Loucy (cell line): ENCODE measurements at regions not wholly inside any gene's neighbourhood (a gene's known extent, or its start where the extent isn't known, plus 50 kb on each side); places are given as distances from the start of the nearest gene placed in this dataset.

Experiments
- H2AFZ ChIP-seq: fragments of 200-600 bp; sonication (generic); 2 replicates; pipeline ENCODE4 v1.6.0; 2016; ENCODE audit warnings: antibody characterized with exemption, mild to moderate bottlenecking, low read length, moderate library complexity
- H3F3A ChIP-seq: fragments of 200-600 bp; 2 replicates; pipeline ENCODE4 v1.6.0; 2016; ENCODE audit warnings: antibody characterized with exemption, low read depth, mild to moderate bottlenecking
- H3K27me3 ChIP-seq: fragments of 200-600 bp; sonication (generic); 2 replicates; pipeline ENCODE4 v1.6.1; 2014; ENCODE audit warnings: low read length, mild to moderate bottlenecking; ENCODE audit not compliant: insufficient read depth, poor library complexity, severe bottlenecking
- H3K36me3 ChIP-seq: fragments of 200-600 bp; sonication (generic); 2 replicates; pipeline ENCODE4 v1.6.1; 2016; ENCODE audit warnings: low read length; ENCODE audit not compliant: insufficient read depth
- H3K4me1 ChIP-seq: fragments of 200-600 bp; sonication (generic); 2 replicates; pipeline ENCODE4 v1.5.1; 2014; ENCODE audit warnings: low read length, mild to moderate bottlenecking; ENCODE audit not compliant: insufficient read depth, poor library complexity, severe bottlenecking
- H3K4me2 ChIP-seq: fragments of 200-600 bp; sonication (generic); 2 replicates; pipeline ENCODE4 v1.6.0; 2014; ENCODE audit warnings: antibody characterized with exemption, low read length, low read depth, mild to moderate bottlenecking; ENCODE audit not compliant: poor library complexity, severe bottlenecking
- H3K4me3 ChIP-seq: fragments of 200-600 bp; sonication (generic); 2 replicates; pipeline ENCODE4 v1.5.1; 2014; ENCODE audit warnings: low read length, mild to moderate bottlenecking, mixed read lengths; ENCODE audit not compliant: poor library complexity, severe bottlenecking
- H3K79me2 ChIP-seq: fragments of 200-600 bp; sonication (generic); 2 replicates; pipeline ENCODE4 v1.6.1; 2014; ENCODE audit warnings: low read length; ENCODE audit not compliant: insufficient read depth
- H3K9ac ChIP-seq: fragments of 200-600 bp; sonication (generic); 2 replicates; pipeline ENCODE4 v1.6.0; 2014; ENCODE audit warnings: mild to moderate bottlenecking, low read depth, low read length, moderate library complexity; ENCODE audit not compliant: poor library complexity, severe bottlenecking
- H3K9me2 ChIP-seq: fragments of 200-600 bp; sonication (generic); replicated peaks from 2 replicates; pipeline ENCODE4 v1.6.1; 2016; ENCODE audit warnings: low read depth, low read length, mixed read lengths
- H3K9me3 ChIP-seq: fragments of 200-600 bp; sonication (generic); 2 replicates; pipeline ENCODE4 v1.6.1; 2014; ENCODE audit warnings: mild to moderate bottlenecking, antibody characterized with exemption, low read length, low read depth; ENCODE audit not compliant: insufficient read depth
- H4K20me1 ChIP-seq: fragments of 200-600 bp; sonication (generic); 2 replicates; pipeline ENCODE4 v1.6.0; 2014; ENCODE audit warnings: antibody characterized with exemption, low read length, mild to moderate bottlenecking; ENCODE audit not compliant: insufficient read depth, poor library complexity, severe bottlenecking
- EZH2phosphoT487 ChIP-seq: fragments of 200-600 bp; IDR thresholded peaks from 2 replicates; pipeline ENCODE4 v1.6.1; 2018; ENCODE audit warnings: antibody characterized with exemption, mild to moderate bottlenecking, moderate library complexity, borderline replicate concordance
- TF ChIP-seq, protein P1 (sequence below): fragments of 200-600 bp; sonication (generic); conservative IDR thresholded peaks from 2 replicates; pipeline ENCODE4 v1.5.1; 2014; ENCODE audit warnings: mild to moderate bottlenecking, antibody characterized with exemption, low read length

DNA sequence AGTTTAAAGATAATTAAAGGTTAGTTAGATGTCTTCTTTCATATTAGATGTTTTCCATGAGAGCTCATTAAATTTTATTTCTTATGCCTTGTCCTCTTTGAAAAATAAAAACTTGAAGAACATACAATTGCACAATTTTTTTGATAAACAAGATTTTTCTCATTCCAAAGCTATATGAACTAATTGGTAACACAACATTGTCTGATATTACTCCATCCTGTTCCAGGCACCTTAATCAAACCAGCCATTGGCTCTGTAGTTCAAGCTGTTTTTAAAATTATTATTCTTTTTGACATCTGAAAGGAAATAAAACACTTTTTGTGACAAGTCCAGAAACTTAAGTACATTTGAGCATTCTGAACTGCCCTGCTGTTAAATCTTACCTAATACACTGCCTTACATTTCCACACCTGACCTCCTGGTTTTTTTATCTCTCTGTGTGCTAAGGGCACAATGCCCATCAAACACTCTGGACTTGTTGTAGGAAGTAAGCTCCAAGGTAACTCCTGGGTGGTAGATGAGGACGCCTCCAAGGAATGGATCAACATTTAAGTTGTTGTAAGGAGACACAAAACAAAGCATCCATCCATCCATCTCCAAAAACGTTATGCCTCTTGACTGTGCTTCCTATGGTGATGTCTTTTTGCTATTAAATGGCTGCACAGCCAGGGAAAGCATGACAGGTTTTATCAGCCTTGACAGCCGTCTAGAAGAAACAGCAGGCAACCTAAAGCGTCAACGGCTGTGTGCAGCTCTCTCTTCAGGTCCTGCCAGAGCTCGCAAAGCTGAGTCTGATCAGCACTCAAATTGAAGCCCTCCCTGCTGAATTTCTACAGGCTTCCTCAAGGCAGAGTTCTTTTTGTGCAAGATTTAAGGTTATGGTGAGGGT, 449.9 kb upstream of the FLRT2 start:
- H4K20me1 ChIP-seq = no peaks in the 10 kb centered on the region
- H3K9me2 ChIP-seq = no peaks in the 10 kb centered on the region
- TF ChIP-seq, protein P1, sequence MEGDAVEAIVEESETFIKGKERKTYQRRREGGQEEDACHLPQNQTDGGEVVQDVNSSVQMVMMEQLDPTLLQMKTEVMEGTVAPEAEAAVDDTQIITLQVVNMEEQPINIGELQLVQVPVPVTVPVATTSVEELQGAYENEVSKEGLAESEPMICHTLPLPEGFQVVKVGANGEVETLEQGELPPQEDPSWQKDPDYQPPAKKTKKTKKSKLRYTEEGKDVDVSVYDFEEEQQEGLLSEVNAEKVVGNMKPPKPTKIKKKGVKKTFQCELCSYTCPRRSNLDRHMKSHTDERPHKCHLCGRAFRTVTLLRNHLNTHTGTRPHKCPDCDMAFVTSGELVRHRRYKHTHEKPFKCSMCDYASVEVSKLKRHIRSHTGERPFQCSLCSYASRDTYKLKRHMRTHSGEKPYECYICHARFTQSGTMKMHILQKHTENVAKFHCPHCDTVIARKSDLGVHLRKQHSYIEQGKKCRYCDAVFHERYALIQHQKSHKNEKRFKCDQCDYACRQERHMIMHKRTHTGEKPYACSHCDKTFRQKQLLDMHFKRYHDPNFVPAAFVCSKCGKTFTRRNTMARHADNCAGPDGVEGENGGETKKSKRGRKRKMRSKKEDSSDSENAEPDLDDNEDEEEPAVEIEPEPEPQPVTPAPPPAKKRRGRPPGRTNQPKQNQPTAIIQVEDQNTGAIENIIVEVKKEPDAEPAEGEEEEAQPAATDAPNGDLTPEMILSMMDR = no peak
- TF ChIP-seq EZH2phosphoT487 = no peak
- H2AFZ ChIP-seq = no peak overlapping the region
- H3F3A ChIP-seq = no peaks in the 10 kb centered on the region
- H3K27me3 ChIP-seq = no peaks in the 10 kb centered on the region
- no peaks in the 10 kb centered on the region for H3K79me2 ChIP-seq
- no peak overlapping the region for H3K9ac ChIP-seq
- H3K36me3 ChIP-seq = no peaks in the 10 kb centered on the region
- no peak overlapping the region for H3K4me3 ChIP-seq
- H3K4me2 ChIP-seq = no peak overlapping the region
- no peaks in the 10 kb centered on the region for H3K9me3 ChIP-seq
- H3K4me1 ChIP-seq = no peaks in the 10 kb centered on the region

DNA sequence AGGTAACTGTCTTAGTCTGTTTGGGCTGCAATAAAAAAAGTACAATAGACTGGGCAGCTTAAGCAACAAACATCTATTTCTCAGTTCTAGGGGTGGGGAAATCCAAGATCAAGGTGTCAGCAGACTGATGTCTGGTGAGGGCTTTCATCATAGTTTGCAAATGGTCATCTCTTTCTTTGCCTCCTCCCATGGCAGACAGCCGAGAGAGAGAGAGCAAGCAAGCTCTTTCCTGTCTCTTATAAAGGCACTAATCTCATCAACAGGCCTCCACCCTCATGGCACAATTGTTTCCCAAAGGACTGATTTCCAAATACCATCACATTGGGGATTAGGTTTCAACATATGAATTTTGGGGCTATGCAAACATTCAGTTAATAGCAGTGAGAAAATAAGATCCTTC, 445.6 kb upstream of the FLRT2 start:
- H3K4me1 ChIP-seq = no peaks in the 10 kb centered on the region
- H3K4me3 ChIP-seq = no peak overlapping the region
- H3K4me2 ChIP-seq = no peak overlapping the region
- no peak overlapping the region for H3K9ac ChIP-seq
- H2AFZ ChIP-seq = no peak overlapping the region
- H3K9me2 ChIP-seq = no peaks in the 10 kb centered on the region
- H3K36me3 ChIP-seq = no peaks in the 10 kb centered on the region
- H3F3A ChIP-seq = no peaks in the 10 kb centered on the region
- no peaks in the 10 kb centered on the region for H3K27me3 ChIP-seq
- H4K20me1 ChIP-seq = no peaks in the 10 kb centered on the region
- H3K79me2 ChIP-seq = no peaks in the 10 kb centered on the region
- no peak for TF ChIP-seq EZH2phosphoT487
- TF ChIP-seq, protein P1 = no peak
- no peaks in the 10 kb centered on the region for H3K9me3 ChIP-seq

DNA sequence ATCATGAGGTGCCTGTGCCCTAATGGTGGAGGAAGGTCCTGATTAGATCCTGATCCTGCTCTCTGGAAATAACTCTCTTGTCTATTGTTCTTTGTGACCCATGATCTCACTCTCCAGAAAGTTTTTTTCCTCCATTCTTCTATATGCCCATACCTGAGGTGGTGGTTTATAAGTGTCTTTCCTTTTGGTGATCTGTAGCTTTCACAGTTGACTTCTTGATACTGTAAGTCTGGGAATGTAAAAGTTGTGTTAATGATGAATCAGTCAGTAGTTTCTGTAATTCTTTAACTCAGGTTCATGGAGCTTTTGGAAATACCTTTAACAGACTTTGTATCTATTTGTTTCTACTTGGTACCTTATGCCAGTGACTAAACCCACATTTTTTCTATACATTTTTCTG, 444.0 kb upstream of the FLRT2 start:
- H3K9ac ChIP-seq = no peak overlapping the region
- H3K36me3 ChIP-seq = no peaks in the 10 kb centered on the region
- H3K4me3 ChIP-seq = no peak overlapping the region
- H4K20me1 ChIP-seq = no peaks in the 10 kb centered on the region
- no peaks in the 10 kb centered on the region for H3K27me3 ChIP-seq
- H3K4me2 ChIP-seq = no peak overlapping the region
- no peak overlapping the region for H2AFZ ChIP-seq
- TF ChIP-seq, protein P1 = no peak
- no peak for TF ChIP-seq EZH2phosphoT487
- H3K9me3 ChIP-seq = no peaks in the 10 kb centered on the region
- no peaks in the 10 kb centered on the region for H3K79me2 ChIP-seq
- H3F3A ChIP-seq = no peaks in the 10 kb centered on the region
- no peaks in the 10 kb centered on the region for H3K9me2 ChIP-seq
- H3K4me1 ChIP-seq = no peaks in the 10 kb centered on the region
